ENCODE measurements at regions not wholly inside any gene's neighbourhood (a gene's known extent, or its start where the extent isn't known, plus 50 kb on each side); places are given as distances from the start of the nearest gene placed in this dataset.
A peak's percentile ranks its signal among the peaks of the same experiment; 100 is the strongest.

DNA sequence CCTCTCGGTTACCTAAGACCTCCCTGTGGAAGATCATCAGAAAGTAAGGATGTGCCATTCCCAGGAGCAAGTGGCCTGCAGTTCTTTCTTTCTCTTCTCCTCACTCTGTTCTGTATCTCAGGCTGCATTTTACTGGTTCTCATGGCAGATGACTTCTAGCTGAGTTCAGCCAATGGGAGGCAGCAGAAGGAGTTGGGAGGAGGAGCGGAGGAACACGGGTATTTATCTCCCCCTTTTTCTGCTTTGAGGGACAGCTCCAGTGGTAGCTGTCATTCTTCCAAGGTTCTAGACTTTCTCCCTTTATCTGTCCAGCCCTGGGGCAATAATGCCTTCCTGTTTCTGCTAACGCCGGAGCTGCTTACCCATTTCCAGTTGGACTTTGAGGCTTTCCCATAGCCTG, 339.9 kb downstream of the NR2F2 start:
- Mint-ChIP-seq H3K27ac (ENCODE audit: unreplicated experiment) (no peak overlapping the region), H3K4me1 (ENCODE audit: low read depth, unreplicated experiment) (no peaks in the 10 kb centered on the region), H3K36me3 (ENCODE audit: insufficient read depth, unreplicated experiment) (no peaks in the 10 kb centered on the region), H3K4me3 (ENCODE audit: low read depth, unreplicated experiment) (no peak overlapping the region), H3K27me3 (ENCODE audit: unreplicated experiment) (no peaks in the 10 kb centered on the region), H3K9me3 (ENCODE audit: low read depth, unreplicated experiment) (peaks cover 2% of the 10 kb centered on the region)
- BruUV-seq (replicated peaks): no TSS peak
- DNase-seq: no peak
- CTCF ChIA-PET: interaction anchor here (0.5 to 0.6 kb wide), 2 partner anchors 18 to 240 kb away, joined by 3 to 4 read pairs; no protein-coding TSS in a partner anchor
- intact Hi-C loops (cut with micrococcal nuclease; ENCODE audit: unreplicated experiment): loop anchor here (10.0 kb wide), 1 partner anchor 644 kb away; no protein-coding TSS in a partner anchor
- TF ChIP-seq CTCF (IDR thresholded peaks at IDR 0.05; ENCODE audit: unreplicated experiment): no peak

GRCh38 chr15:96672629-96673028, 342.1 kb downstream of the NR2F2 start:
- no peak for TF ChIP-seq CTCF (IDR thresholded peaks at IDR 0.05; ENCODE audit: unreplicated experiment)
- intact Hi-C loops (cut with micrococcal nuclease; ENCODE audit: unreplicated experiment): loop anchor here (10.0 kb wide), 1 partner anchor 642 kb away; no protein-coding TSS in a partner anchor
- Mint-ChIP-seq H3K9me3 (ENCODE audit: low read depth, unreplicated experiment) (no peaks in the 10 kb centered on the region), H3K27ac (ENCODE audit: unreplicated experiment) (no peak overlapping the region), H3K36me3 (ENCODE audit: insufficient read depth, unreplicated experiment) (no peaks in the 10 kb centered on the region), H3K27me3 (ENCODE audit: unreplicated experiment) (no peaks in the 10 kb centered on the region), H3K4me1 (ENCODE audit: low read depth, unreplicated experiment) (no peaks in the 10 kb centered on the region), H3K4me3 (ENCODE audit: low read depth, unreplicated experiment) (no peak overlapping the region)
- DNase-seq: no peak
- BruUV-seq (replicated peaks): no TSS peak
- CTCF ChIA-PET: no interaction called here

DNA sequence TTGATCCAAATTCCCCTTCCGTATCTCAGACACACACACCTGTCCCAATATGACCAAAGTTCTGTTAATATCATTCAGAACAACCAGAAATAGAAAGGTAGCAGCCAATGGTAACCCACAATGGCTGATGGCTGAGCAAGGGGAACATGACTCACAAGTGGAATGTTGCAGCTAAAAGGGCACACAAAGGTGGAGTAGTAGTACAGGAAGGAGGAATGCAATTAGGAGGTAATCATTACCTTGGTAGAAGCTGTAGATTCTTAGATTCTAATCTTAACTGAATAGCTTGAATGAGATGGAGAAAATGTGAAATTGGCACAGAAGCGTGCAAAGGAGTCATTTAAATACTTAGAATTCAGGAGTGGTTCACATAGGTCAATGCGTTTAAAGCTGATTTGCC, 347.9 kb downstream of the NR2F2 start:
- Mint-ChIP-seq H3K4me3 (ENCODE audit: low read depth, unreplicated experiment) (no peak overlapping the region), H3K9me3 (ENCODE audit: low read depth, unreplicated experiment) (peaks cover 3% of the 10 kb centered on the region), H3K27ac (ENCODE audit: unreplicated experiment) (peak overlapping the region; percentile 62), H3K36me3 (ENCODE audit: insufficient read depth, unreplicated experiment) (no peaks in the 10 kb centered on the region), H3K4me1 (ENCODE audit: low read depth, unreplicated experiment) (peaks cover 19% of the 10 kb centered on the region), H3K27me3 (ENCODE audit: unreplicated experiment) (no peaks in the 10 kb centered on the region)
- TF ChIP-seq CTCF (IDR thresholded peaks at IDR 0.05; ENCODE audit: unreplicated experiment): no peak
- intact Hi-C loops (cut with micrococcal nuclease; ENCODE audit: unreplicated experiment): loop anchor here (2.0 to 10.0 kb wide), 4 partner anchors 214 to 636 kb away; no protein-coding TSS in a partner anchor
- no TSS peak for BruUV-seq (replicated peaks)
- CTCF ChIA-PET: interaction anchor here (0.7 to 1.1 kb wide), 3 partner anchors 17 to 200 kb away, joined by 4 to 7 read pairs (median 5); no protein-coding TSS in a partner anchor
- peak; percentile 72 for DNase-seq

DNA sequence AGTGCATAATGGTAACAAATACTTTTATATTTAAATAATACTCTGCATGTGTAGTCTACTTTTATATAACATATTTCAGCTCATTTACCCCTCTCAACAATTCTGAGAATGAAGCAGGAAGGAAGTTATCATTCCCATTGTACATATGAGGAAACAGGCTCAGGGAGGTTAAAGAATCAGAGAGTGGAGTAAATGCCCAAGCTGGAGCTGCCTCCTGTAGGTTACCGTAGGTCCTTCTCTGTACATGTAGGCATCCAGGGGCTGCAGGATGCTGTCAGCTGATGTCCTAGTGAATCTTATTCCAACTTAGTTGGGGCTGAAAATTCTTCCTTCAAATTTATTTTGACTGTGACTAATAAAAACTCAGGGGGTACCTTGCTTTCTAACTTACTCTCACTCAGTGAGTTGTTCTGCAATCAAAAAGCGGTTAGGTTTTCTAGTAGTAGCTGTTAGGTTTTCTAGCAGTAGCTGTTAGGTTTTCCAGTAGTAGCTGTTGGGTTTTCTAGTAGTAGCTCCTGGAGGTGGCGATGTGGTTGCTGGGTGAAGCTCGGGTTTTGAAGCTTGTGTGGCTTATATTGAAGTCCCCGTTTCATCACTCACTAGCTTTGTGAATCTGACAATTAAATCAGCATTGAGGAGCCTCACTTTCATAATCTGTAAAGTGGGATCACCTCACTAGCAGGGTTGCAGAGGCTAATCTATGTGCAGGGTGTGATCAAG, 357.0 kb downstream of the NR2F2 start:
- TF ChIP-seq CTCF (IDR thresholded peaks at IDR 0.05; ENCODE audit: unreplicated experiment): no peak
- BruUV-seq (replicated peaks): no TSS peak
- Mint-ChIP-seq H3K4me3 (ENCODE audit: low read depth, unreplicated experiment) (no peak overlapping the region), H3K9me3 (ENCODE audit: low read depth, unreplicated experiment) (no peaks in the 10 kb centered on the region), H3K36me3 (ENCODE audit: insufficient read depth, unreplicated experiment) (no peaks in the 10 kb centered on the region), H3K4me1 (ENCODE audit: low read depth, unreplicated experiment) (peaks cover 10% of the 10 kb centered on the region), H3K27me3 (ENCODE audit: unreplicated experiment) (no peaks in the 10 kb centered on the region), H3K27ac (ENCODE audit: unreplicated experiment) (no peak overlapping the region)
- CTCF ChIA-PET: interaction anchor here (0.6 to 1.0 kb wide), 3 partner anchors 14 to 19 kb away, joined by 3 read pairs; no protein-coding TSS in a partner anchor
- intact Hi-C loops (cut with micrococcal nuclease; ENCODE audit: unreplicated experiment): no loop called here
- no peak for DNase-seq

Measured in Calu3 (cell line).